ENCODE measurements at regions not wholly inside any gene's neighbourhood (a gene's known extent, or its start where the extent isn't known, plus 50 kb on each side); places are given as distances from the start of the nearest gene placed in this dataset.

DNA sequence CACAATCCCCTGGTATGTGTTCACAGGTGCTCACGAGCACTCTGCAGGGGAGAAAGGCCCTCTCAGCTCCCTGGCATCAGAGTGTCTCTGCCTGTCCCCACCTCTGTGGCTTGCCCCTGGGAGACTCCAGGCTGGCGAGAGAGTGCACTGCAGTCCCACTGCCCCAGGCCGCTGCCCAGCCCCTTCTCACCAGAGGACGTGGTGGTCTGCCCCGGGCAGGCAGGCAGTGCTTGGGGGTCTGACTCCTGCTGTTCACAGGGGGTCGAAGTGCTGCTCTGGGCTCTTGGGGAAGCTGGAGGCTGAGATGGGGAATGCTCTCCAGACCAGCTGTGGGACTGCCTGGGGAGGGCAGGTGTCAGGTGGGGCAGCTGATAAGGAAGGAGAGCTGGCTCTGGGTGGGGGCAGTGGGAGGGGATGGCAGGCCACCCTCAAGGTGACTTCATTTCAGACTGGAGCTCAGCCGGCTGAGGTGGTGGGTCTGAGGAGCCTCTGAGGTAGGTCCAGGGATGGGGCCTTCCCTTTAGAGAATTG, 151.0 kb upstream of the B3GAT1 start:
- peaks cover 9% of the 10 kb centered on the region for H3K27me3 Mint-ChIP-seq
- no peaks in the 10 kb centered on the region for H3K36me3 Mint-ChIP-seq
- H3K4me1 Mint-ChIP-seq, result no peaks in the 10 kb centered on the region
- POLR2A ChIA-PET, result no interaction called here
- no peak overlapping the region for H3K4me3 Mint-ChIP-seq
- no peaks in the 10 kb centered on the region for H3K9me3 Mint-ChIP-seq
- no peak for DNase-seq
- ATAC-seq (ENCODE audit: low read depth), result no peak
- no peak overlapping the region for H3K27ac Mint-ChIP-seq

DNA sequence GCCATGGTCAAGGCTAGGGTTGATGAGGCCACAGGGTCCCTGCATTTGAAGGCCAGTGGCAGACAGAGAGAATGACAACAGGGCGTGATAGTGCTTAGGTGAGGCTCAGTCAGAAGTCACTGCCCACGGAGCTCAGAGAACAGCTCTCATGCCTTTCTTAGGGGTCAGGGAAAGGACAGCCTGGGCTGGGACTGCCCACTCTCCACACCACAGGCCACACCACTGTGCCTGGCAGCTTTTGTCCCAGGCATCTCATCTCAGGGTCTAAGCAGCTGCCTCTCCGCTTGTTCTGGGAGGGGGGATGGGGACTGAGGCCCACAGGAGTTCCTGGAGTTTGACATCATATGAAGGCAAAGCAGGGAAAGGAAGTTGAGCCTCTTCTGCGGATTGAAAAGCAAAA, 150.2 kb upstream of the B3GAT1 start:
- ATAC-seq (ENCODE audit: low read depth) (no peak), DNase-seq (no peak)
- no peaks in the 10 kb centered on the region for H3K9me3 Mint-ChIP-seq
- peaks cover 9% of the 10 kb centered on the region for H3K27me3 Mint-ChIP-seq
- no peaks in the 10 kb centered on the region for H3K4me1 Mint-ChIP-seq
- H3K4me3 Mint-ChIP-seq, result no peak overlapping the region
- no peaks in the 10 kb centered on the region for H3K36me3 Mint-ChIP-seq
- no peak overlapping the region for H3K27ac Mint-ChIP-seq
- POLR2A ChIA-PET, result no interaction called here

DNA sequence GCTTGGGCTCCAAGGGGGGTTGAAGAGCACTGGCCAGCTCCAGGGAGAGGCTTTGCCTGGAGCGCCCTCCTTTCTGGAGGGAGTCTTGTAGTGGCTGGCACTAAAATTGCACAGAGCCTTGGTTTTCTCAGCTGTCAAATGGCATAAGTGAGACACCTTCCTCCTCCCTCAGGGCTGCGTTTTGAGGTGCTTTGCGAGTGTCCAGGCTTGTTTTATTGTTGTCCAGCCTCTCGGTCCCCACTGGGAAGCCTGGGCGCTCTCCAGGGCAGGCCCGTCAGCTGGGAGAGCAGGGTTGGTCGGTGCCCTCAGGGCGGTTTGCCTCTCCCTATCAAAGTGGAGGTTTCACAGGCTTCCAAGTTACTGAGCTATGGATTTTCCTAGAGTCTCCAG, 149.3 kb upstream of the B3GAT1 start:
- DNase-seq (no peak), ATAC-seq (ENCODE audit: low read depth) (no peak)
- Mint-ChIP-seq H3K36me3 (no peaks in the 10 kb centered on the region), H3K4me3 (no peak overlapping the region), H3K27me3 (peaks cover 9% of the 10 kb centered on the region), H3K4me1 (no peaks in the 10 kb centered on the region), H3K27ac (no peak overlapping the region), H3K9me3 (no peaks in the 10 kb centered on the region)
- POLR2A ChIA-PET, result no interaction called here

DNA sequence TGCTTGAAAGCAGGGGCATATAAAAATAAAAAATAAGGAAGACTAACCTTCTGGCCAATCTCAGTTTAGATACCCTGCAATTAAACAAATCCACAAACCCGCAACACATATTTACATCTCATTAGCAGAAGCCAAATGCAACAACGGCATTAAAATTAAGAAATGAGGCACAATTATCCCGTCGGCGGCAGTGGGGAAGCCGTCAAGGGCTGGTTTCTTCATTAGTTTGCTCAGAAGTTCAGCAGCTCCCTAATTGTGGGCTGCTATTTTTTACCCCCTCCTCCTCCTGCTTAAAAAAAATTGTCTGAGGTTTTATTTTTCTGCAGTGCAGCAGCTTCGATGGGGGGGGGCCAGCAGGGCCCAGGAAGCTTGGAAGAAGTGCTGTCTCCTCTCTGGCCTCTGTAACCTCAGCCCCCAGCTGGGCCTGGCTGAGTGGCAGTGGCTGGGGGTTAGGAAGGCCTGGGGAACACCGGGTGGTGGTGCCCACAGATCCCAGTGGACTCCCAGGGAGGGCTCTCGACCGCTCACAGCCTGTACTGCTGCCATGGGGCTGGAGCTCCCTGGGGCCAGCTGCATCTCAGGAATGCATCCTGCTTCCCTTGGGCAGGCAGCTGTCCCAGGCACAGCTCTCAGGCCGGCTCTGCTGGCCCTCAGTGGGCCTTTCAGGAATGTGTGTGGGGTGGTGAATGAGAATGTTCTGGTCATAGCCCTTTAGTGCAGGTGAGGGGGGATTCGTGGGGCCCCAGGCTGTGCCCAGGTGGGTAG, 148.7 kb upstream of the B3GAT1 start:
- no peaks in the 10 kb centered on the region for H3K9me3 Mint-ChIP-seq
- H3K27ac Mint-ChIP-seq, result no peak overlapping the region
- POLR2A ChIA-PET, result no interaction called here
- no peak overlapping the region for H3K4me3 Mint-ChIP-seq
- ATAC-seq (ENCODE audit: low read depth) (no peak), DNase-seq (no peak)
- H3K4me1 Mint-ChIP-seq, result no peaks in the 10 kb centered on the region
- H3K27me3 Mint-ChIP-seq, result peaks cover 10% of the 10 kb centered on the region
- H3K36me3 Mint-ChIP-seq, result no peaks in the 10 kb centered on the region

DNA sequence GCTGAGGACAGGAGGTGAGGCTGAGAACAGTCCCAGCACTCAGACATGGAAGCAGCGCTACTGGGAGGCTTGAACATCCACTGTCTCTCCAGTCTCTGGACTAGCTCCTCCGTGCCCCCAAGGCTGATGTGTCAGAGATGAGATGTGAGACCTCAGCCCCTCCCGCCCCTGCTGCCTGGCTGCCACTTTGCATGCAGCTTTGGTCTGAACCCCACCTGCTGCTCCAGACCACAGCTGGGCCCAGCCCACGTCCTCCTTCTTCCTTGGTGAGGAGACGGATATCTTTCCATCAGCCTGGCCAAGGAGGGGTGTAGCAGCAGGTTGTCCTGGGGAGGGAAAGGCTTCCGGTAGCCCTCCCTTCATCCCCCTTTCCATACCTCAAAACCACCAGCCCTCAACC, 148.0 kb upstream of the B3GAT1 start:
- Mint-ChIP-seq H3K9me3 (no peaks in the 10 kb centered on the region), H3K27me3 (peaks cover 13% of the 10 kb centered on the region), H3K4me1 (no peaks in the 10 kb centered on the region), H3K4me3 (no peak overlapping the region), H3K27ac (no peak overlapping the region), H3K36me3 (no peaks in the 10 kb centered on the region)
- POLR2A ChIA-PET, result no interaction called here
- no peak for DNase-seq
- no peak for ATAC-seq (ENCODE audit: low read depth)

DNA sequence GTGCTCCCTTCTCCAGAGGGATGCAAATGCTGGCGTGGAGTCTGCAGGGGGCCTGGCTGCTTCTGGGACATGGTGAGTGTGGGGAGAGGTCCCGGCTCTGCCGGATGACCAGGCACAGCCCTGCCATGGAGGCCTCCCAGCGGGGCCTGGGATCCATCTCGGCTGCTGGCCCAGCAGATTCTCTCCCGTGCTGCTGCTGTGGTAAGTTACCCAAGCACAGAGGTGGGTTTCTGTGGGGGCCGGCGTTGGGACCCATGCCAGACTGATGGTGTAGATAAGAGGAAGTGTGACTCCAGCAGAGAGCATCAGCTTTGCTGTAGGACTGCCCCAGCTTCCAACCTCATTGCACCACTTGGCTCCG, 147.5 kb upstream of the B3GAT1 start:
- no peaks in the 10 kb centered on the region for H3K4me1 Mint-ChIP-seq
- no peak overlapping the region for H3K4me3 Mint-ChIP-seq
- H3K9me3 Mint-ChIP-seq, result no peaks in the 10 kb centered on the region
- DNase-seq, result no peak
- H3K27ac Mint-ChIP-seq, result no peak overlapping the region
- H3K36me3 Mint-ChIP-seq, result no peaks in the 10 kb centered on the region
- peaks cover 13% of the 10 kb centered on the region for H3K27me3 Mint-ChIP-seq
- POLR2A ChIA-PET, result no interaction called here
- ATAC-seq (ENCODE audit: low read depth), result no peak

DNA sequence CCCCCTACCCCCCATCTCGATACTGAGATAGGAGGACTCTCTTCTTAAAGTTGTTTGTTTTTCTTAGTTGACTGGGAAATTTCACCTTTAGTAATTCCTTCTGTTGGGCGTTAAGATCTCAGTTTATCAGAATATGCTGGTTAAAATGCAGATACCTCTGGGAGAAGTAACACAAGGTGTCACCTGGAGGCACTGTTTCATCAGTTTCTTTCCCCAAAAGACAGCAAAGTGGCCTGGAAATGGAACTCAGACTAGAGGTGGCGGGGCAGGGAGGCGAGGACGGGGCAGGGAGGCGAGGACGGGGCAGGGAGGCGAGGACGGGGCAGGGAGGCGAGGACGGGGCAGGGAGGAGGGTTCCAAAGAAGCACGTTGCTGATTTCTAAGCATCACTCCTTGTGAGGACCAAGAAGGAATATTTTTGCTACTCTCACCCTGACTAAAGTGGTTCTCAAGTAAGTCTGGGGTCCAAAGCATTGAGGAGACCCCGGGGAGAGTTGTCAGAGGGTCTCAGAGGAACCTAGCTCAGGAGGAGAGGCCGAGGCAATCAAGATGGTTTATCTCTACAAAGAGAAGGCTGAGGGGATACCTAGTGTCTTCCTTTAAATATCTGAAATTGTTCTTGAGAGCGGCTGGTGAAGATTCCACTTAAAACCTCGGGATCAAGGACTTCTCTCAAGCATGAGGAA, 147.0 kb upstream of the B3GAT1 start:
- Mint-ChIP-seq H3K4me3 (no peak overlapping the region), H3K9me3 (no peaks in the 10 kb centered on the region), H3K27me3 (peaks cover 13% of the 10 kb centered on the region), H3K4me1 (no peaks in the 10 kb centered on the region), H3K36me3 (no peaks in the 10 kb centered on the region), H3K27ac (no peak overlapping the region)
- POLR2A ChIA-PET, result no interaction called here
- DNase-seq (no peak), ATAC-seq (ENCODE audit: low read depth) (no peak)

DNA sequence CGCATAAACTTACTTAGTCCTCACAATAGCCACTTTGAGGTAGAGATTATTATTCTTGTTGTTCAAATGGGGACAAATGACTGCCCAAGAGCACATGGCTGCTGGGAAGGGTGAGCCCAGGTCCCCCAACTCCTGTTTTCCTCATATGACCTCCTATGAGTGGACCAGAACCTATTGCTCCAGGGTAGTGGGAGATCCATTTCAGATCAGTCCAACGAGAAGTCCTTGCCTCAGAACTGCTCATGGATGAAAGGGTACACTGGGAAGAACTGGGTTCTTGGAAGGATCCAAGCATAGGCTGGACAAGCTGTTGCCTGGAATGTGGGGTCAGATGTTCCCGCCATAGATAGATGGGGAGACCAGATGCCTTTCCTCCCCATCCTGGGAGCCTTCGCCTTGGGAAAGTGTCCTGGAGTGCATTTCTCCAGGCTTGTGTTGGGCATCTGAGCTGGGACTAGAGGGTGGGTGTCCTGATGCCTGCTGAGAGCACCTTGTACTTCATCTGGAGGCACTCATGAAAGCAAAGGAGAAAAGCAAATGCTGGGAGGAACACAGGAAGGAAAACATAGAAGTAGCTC, 146.3 kb upstream of the B3GAT1 start:
- DNase-seq, result no peak
- H3K4me3 Mint-ChIP-seq, result no peak overlapping the region
- POLR2A ChIA-PET, result no interaction called here
- no peak overlapping the region for H3K27ac Mint-ChIP-seq
- no peaks in the 10 kb centered on the region for H3K9me3 Mint-ChIP-seq
- no peaks in the 10 kb centered on the region for H3K4me1 Mint-ChIP-seq
- H3K27me3 Mint-ChIP-seq, result peaks cover 13% of the 10 kb centered on the region
- no peaks in the 10 kb centered on the region for H3K36me3 Mint-ChIP-seq
- no peak for ATAC-seq (ENCODE audit: low read depth)

DNA sequence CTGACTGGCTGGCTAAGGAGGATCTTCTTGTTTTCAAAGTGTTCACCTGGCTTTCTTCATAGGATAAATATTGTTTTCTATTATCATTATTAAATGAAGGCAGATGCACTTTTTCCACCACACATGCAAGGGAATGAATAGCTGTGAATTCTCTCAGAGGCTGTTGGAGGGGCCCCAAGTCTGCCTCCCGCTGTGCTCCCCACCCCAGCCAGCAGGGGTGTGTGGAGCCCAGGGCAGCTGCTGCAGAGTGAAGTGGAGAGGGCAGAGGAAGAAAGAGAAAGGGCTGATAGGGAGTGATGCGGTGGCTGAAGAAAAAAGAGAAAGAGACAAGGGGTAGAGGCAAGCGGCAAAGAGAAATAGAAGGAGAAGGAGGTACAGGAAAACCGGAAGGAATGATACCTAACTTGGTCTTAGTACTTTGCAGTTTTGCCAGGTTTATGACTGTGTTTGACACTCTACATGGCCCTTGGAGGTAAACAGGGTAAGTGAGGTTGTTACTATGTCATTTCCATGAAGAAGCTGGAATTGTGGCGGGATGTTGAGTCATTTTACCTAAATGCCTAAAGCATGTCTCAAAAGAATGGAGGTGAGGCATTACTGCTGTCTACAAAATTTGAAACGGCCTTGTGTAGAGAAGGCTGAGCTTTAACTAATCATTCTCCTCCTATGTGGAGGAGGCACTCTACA, 145.7 kb upstream of the B3GAT1 start:
- no peaks in the 10 kb centered on the region for H3K4me1 Mint-ChIP-seq
- DNase-seq, result no peak
- H3K9me3 Mint-ChIP-seq, result no peaks in the 10 kb centered on the region
- H3K27ac Mint-ChIP-seq, result no peak overlapping the region
- POLR2A ChIA-PET, result no interaction called here
- no peak for ATAC-seq (ENCODE audit: low read depth)
- H3K4me3 Mint-ChIP-seq, result no peak overlapping the region
- H3K36me3 Mint-ChIP-seq, result no peaks in the 10 kb centered on the region
- H3K27me3 Mint-ChIP-seq, result peaks cover 13% of the 10 kb centered on the region

DNA sequence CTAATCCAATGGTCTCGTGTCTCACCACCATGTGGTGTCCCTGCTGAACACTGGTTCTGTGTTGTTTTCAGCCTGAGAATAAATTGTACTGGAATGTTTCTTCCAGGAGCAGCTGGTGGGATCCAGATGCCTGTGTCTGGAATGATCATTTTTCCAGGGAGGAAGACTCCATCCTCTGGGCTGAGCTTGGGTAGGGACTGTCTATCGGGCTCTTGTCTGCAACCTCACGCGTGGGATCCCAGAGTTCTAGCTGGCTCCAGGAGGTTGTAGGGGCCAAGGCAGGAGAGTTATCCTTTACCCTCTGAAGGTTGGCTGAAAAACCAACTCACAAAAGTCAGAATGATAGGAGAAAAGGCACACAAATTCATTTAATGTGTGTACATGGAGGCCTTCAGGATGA, 144.1 kb upstream of the B3GAT1 start:
- Mint-ChIP-seq H3K27ac (no peak overlapping the region), H3K36me3 (no peaks in the 10 kb centered on the region), H3K27me3 (peaks cover 20% of the 10 kb centered on the region), H3K4me1 (no peaks in the 10 kb centered on the region), H3K4me3 (no peak overlapping the region), H3K9me3 (no peaks in the 10 kb centered on the region)
- DNase-seq, result no peak
- ATAC-seq (ENCODE audit: low read depth), result no peak
- POLR2A ChIA-PET, result no interaction called here

DNA sequence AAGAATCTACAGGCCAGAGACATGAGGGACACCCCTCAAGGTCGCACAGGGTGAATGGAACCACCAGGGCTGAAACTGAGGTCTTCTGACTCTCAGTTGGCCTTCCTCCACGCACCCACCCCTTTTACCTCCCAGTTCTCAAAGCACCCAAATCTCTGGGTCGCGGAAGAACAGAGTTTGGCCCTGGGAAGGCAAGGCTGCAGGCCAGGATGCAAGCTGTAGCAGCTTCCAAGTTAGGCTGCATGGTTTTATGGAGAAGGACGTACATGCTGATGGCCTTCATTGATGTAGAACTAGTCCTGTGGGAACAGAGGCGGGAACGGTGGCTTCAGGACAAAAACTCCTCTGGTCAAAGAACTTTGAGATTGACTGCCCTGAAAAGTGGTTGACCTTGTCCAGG, 143.5 kb upstream of the B3GAT1 start:
- POLR2A ChIA-PET, result no interaction called here
- Mint-ChIP-seq H3K27ac (no peak overlapping the region), H3K9me3 (no peaks in the 10 kb centered on the region), H3K4me1 (no peaks in the 10 kb centered on the region), H3K27me3 (peaks cover 23% of the 10 kb centered on the region), H3K4me3 (no peak overlapping the region), H3K36me3 (no peaks in the 10 kb centered on the region)
- DNase-seq, result no peak
- no peak for ATAC-seq (ENCODE audit: low read depth)

DNA sequence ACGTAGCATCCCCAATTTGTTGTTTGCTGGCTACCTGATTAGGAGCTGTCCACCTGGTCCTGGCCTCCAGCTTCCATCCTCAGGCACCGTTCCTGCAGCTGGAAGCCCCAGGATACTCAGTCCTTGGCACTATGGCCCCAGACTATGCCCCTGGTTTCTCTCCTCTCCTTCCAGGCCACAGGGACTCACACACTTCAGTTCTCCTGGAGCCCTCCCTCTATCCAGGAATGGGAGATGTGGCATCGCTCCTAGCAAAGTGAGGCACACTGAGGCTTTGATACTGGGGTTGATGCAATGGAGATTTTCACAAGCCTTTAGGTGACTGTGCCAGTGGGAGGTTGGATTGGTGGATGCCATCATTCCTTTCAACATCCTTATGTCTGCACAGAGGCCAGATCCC, 142.8 kb upstream of the B3GAT1 start:
- POLR2A ChIA-PET, result no interaction called here
- Mint-ChIP-seq H3K4me1 (no peaks in the 10 kb centered on the region), H3K27me3 (peaks cover 23% of the 10 kb centered on the region), H3K36me3 (no peaks in the 10 kb centered on the region), H3K4me3 (no peak overlapping the region), H3K9me3 (peaks cover 2% of the 10 kb centered on the region), H3K27ac (no peak overlapping the region)
- DNase-seq (no peak), ATAC-seq (ENCODE audit: low read depth) (no peak)

DNA sequence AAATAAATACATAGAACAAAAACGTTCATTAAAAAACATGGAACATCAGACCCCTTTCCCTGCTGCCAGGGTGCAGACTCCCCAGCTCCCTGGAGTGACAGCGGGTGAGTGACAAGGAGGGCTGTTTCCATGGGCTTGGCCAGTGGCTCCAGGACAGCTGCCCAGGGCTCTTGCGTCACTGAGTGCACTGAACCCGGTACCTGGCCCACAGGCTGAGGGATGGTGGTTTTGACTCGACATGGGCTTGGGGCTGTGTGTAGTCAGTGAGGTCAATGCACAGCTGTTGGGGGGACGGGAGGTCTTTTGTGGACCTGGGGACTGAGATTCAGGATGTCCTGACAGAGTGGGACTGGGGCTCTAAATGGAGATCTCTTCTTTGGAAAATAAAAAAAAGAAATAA, 142.1 kb upstream of the B3GAT1 start:
- POLR2A ChIA-PET, result no interaction called here
- ATAC-seq (ENCODE audit: low read depth) (no peak), DNase-seq (no peak)
- Mint-ChIP-seq H3K9me3 (peaks cover 4% of the 10 kb centered on the region), H3K27ac (no peak overlapping the region), H3K27me3 (peaks cover 21% of the 10 kb centered on the region), H3K4me1 (no peaks in the 10 kb centered on the region), H3K36me3 (no peaks in the 10 kb centered on the region), H3K4me3 (no peak overlapping the region)

DNA sequence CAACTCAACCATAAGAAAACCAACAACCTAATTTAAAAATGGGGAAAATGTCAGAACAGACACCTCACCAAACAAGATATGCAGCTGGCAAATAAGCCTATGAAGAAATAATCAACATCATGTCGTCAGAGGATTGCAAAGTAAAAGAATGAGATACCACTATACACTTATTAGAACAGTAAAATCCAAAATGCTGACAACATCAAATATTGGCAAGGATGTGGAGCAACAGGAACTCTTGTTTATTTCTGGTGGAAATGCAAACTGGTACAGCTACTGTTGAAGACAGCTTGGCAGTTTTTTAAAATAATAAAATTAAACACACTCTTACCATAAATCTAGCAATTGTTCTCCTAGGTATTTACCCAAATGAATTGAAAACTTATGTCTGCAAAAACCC, 140.7 kb upstream of the B3GAT1 start:
- POLR2A ChIA-PET, result no interaction called here
- DNase-seq (no peak), ATAC-seq (ENCODE audit: low read depth) (no peak)
- H3K27me3 Mint-ChIP-seq, result peaks cover 25% of the 10 kb centered on the region
- no peaks in the 10 kb centered on the region for H3K4me1 Mint-ChIP-seq
- peaks cover 4% of the 10 kb centered on the region for H3K9me3 Mint-ChIP-seq
- no peak overlapping the region for H3K27ac Mint-ChIP-seq
- H3K4me3 Mint-ChIP-seq, result no peak overlapping the region
- no peaks in the 10 kb centered on the region for H3K36me3 Mint-ChIP-seq

Measured in activated naive CD8-positive, alpha-beta T cell treated with anti-CD3 and anti-CD28 coated beads, Interleukin-2, amount 10 ng/mL, durations not matched to agents 7 days and 5 days (primary cell).